ENCODE measurements at regions not wholly inside any gene's neighbourhood (a gene's known extent, or its start where the extent isn't known, plus 50 kb on each side); places are given as distances from the start of the nearest gene placed in this dataset.
A peak's percentile ranks its signal among the peaks of the same experiment; 100 is the strongest.

- no peak for DNase-seq (ENCODE audit: low read depth)
Observed at GRCh38 chr10:4352414-4352961, 473.5 kb upstream of the AKR1E2 start.

GRCh38 chr10:4351723-4352413 lies 474.1 kb upstream of the AKR1E2 start:
- no peak for DNase-seq (ENCODE audit: low read depth)

- DNase-seq (ENCODE audit: low read depth) = no peak
Observed at GRCh38 chr10:4347397-4347796, 478.6 kb upstream of the AKR1E2 start.

GRCh38 chr10:4345877-4346646 lies 479.9 kb upstream of the AKR1E2 start:
- DNase-seq (ENCODE audit: low read depth) = no peak

GRCh38 chr10:4344492-4344994 lies 481.5 kb upstream of the AKR1E2 start:
- DNase-seq (ENCODE audit: low read depth) = peak; percentile 96

GRCh38 chr10:4343873-4344272 lies 482.1 kb upstream of the AKR1E2 start:
- DNase-seq (ENCODE audit: low read depth) = no peak

- no peak for DNase-seq (ENCODE audit: low read depth)
Observed at GRCh38 chr10:4343091-4343490, 482.9 kb upstream of the AKR1E2 start.

- DNase-seq (ENCODE audit: low read depth) = no peak
Observed at GRCh38 chr10:4338768-4339167, 487.2 kb upstream of the AKR1E2 start.

- DNase-seq (ENCODE audit: low read depth) = no peak
Observed at GRCh38 chr10:4337563-4337962, 488.4 kb upstream of the AKR1E2 start.

GRCh38 chr10:4334871-4335270 lies 491.1 kb upstream of the AKR1E2 start:
- DNase-seq (ENCODE audit: low read depth) = no peak

- DNase-seq (ENCODE audit: low read depth) = no peak
Observed at GRCh38 chr10:4334015-4334414, 492.0 kb upstream of the AKR1E2 start.

GRCh38 chr10:4333459-4333894 lies 492.5 kb upstream of the AKR1E2 start:
- DNase-seq (ENCODE audit: low read depth) = no peak

- no peak for DNase-seq (ENCODE audit: low read depth)
Observed at GRCh38 chr10:4332764-4333458, 493.1 kb upstream of the AKR1E2 start.

GRCh38 chr10:4331150-4331549 lies 494.9 kb upstream of the AKR1E2 start:
- no peak for DNase-seq (ENCODE audit: low read depth)

- DNase-seq (ENCODE audit: low read depth) = no peak
Observed at GRCh38 chr10:4330636-4331035, 495.4 kb upstream of the AKR1E2 start.

GRCh38 chr10:4329225-4329624 lies 496.8 kb upstream of the AKR1E2 start:
- DNase-seq (ENCODE audit: low read depth) = no peak

GRCh38 chr10:4326647-4327046 lies 499.4 kb upstream of the AKR1E2 start:
- DNase-seq (ENCODE audit: low read depth) = no peak

GRCh38 chr10:4319870-4320367 lies 506.1 kb upstream of the AKR1E2 start:
- no peak for DNase-seq (ENCODE audit: low read depth)

GRCh38 chr10:4316161-4316810 lies 509.7 kb upstream of the AKR1E2 start:
- peak; percentile 94 for DNase-seq (ENCODE audit: low read depth)

GRCh38 chr10:4315551-4315950 lies 510.5 kb upstream of the AKR1E2 start:
- no peak for DNase-seq (ENCODE audit: low read depth)

GRCh38 chr10:4313051-4313450 lies 513.0 kb upstream of the AKR1E2 start:
- DNase-seq (ENCODE audit: low read depth) = no peak

Data from HT1080 (cell line).